GM23248 (cell line): ENCODE measurements at regions not wholly inside any gene's neighbourhood (a gene's known extent, or its start where the extent isn't known, plus 50 kb on each side); places are given as distances from the start of the nearest gene placed in this dataset.

Experiments
- DNase-seq: peaks from one replicate; pipeline ENCODE4 v3.0.0-alpha.2; 2015
- H2AFZ ChIP-seq: fragments of 200-600 bp; sonication (generic); 2 replicates; pipeline ENCODE4 v1.6.1; 2016; ENCODE audit warnings: antibody characterized with exemption
- H3F3A ChIP-seq: fragments of 200-600 bp; sonication (generic); 2 replicates; pipeline ENCODE4 v1.6.1; 2016; ENCODE audit warnings: mild to moderate bottlenecking, antibody characterized with exemption, mixed run types; ENCODE audit not compliant: insufficient read depth
- H3K27ac ChIP-seq: fragments of 200-600 bp; sonication (generic); 2 replicates; pipeline ENCODE4 v1.5.1; 2016; ENCODE audit warnings: mild to moderate bottlenecking
- H3K27me3 ChIP-seq: fragments of 200-600 bp; sonication (generic); replicated peaks from 2 replicates; pipeline ENCODE4 v1.6.1; 2016; ENCODE audit warnings: mild to moderate bottlenecking; ENCODE audit not compliant: insufficient read depth
- H3K36me3 ChIP-seq: fragments of 200-600 bp; sonication (generic); 2 replicates; pipeline ENCODE4 v1.6.1; 2016; ENCODE audit warnings: low read depth, mild to moderate bottlenecking
- H3K4me1 ChIP-seq: fragments of 200-600 bp; sonication (generic); 2 replicates; pipeline ENCODE4 v1.6.1; 2016; ENCODE audit warnings: mild to moderate bottlenecking; ENCODE audit not compliant: insufficient read depth
- H3K4me2 ChIP-seq: fragments of 200-600 bp; sonication (generic); one replicate; pipeline ENCODE4 v1.6.1; 2016; ENCODE audit warnings: mild to moderate bottlenecking; ENCODE audit not compliant: unreplicated experiment
- H3K4me3 ChIP-seq: fragments of 200-600 bp; sonication (generic); 2 replicates; pipeline ENCODE4 v1.5.1; 2016; ENCODE audit warnings: mild to moderate bottlenecking
- H3K79me2 ChIP-seq: fragments of 200-600 bp; sonication (generic); 2 replicates; pipeline ENCODE4 v1.6.1; 2016; ENCODE audit warnings: mild to moderate bottlenecking; ENCODE audit not compliant: insufficient read depth
- H3K9ac ChIP-seq: fragments of 200-600 bp; sonication (generic); 2 replicates; pipeline ENCODE4 v1.6.1; 2016; ENCODE audit warnings: mild to moderate bottlenecking
- H3K9me2 ChIP-seq: fragments of 200-600 bp; sonication (generic); 2 replicates; pipeline ENCODE4 v1.6.1; 2016; ENCODE audit warnings: mixed run types, mild to moderate bottlenecking, moderate library complexity; ENCODE audit not compliant: insufficient read depth
- H3K9me3 ChIP-seq: fragments of 200-600 bp; sonication (generic); one replicate; pipeline ENCODE4 v1.6.1; 2017; ENCODE audit warnings: low read depth
- H4K20me1 ChIP-seq: fragments of 200-600 bp; sonication (generic); 2 replicates; pipeline ENCODE4 v1.6.0; 2016; ENCODE audit not compliant: insufficient read depth
- EZH2 ChIP-seq: fragments of 200-600 bp; sonication (generic); IDR thresholded peaks from 2 replicates; pipeline ENCODE4 v1.6.1; 2018; ENCODE audit warnings: antibody characterized with exemption, mild to moderate bottlenecking; ENCODE audit not compliant: insufficient read depth, poor library complexity, severe bottlenecking
- EZH2phosphoT487 ChIP-seq: fragments of 200-600 bp; sonication (generic); IDR thresholded peaks from 2 replicates; pipeline ENCODE4 v1.6.1; 2018; ENCODE audit warnings: antibody characterized with exemption, moderate library complexity, mild to moderate bottlenecking, low read depth; ENCODE audit not compliant: insufficient read depth
- WGBS, 2 experiments: methylation state at CpG; one replicate each; pipeline ENCODE4 v1.1.6; 2015 to 2017; ENCODE audit warnings: low lambda C conversion rate in 2 of 2, low coverage in 1 of 2; ENCODE audit errors: missing lambda C conversion rate in 2 of 2; 5-methylcytosine and 5-hydroxymethylcytosine counted together
- in situ Hi-C: fragments of 300-500 bp; cut with MboI; formaldehyde crosslinking; loops from 2 replicates; pipeline ENCODE4 v1.15.0; 2020

DNA sequence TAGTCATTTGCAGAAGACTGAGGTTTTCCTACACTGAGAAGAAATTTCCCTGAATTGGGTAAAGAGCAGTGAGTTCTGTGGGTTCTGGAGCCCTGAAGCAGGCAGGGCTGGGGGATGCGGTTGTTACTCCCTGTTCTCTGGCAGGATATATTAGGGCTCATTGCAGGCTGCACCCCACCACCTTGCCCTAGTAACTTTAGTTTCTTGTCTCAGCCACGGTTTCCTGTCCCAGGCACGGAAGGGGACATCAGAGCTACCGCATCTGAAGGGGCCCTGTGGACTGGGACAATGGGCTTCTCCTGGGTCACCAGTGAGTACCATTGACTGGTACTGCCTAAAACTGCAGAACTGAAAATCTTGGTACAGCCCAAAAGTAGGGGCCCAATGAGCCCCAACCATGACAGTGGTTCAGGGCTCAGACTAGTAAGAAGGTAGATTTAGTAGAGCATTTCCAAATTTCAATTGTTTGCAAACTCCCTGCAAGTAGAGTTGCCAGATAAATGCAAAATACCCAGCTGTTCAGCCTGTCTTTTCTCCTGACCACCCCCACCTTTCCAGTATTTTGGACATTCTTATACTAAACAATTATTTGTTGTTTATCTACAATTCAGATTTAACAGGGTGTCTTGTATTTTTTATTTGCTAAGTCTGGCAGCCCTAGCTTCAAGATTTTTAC is 54.5 kb upstream of the EYA2 start:
- Histone ChIP-seq H3K4me2 (no peak overlapping the region), H3K4me1 (peaks cover 6% of the 10 kb centered on the region; the same call in 1 of the 2 replicates), H3K79me2 (no peaks in the 10 kb centered on the region), H3K9me3 (no peaks in the 10 kb centered on the region), H3K27ac (no peak overlapping the region), H3K36me3 (no peaks in the 10 kb centered on the region), H3K9ac (no peak overlapping the region), H3K4me3 (no peak overlapping the region), H3F3A (no peaks in the 10 kb centered on the region), H3K9me2 (no peaks in the 10 kb centered on the region), H3K27me3 (no peaks in the 10 kb centered on the region), H4K20me1 (no peaks in the 10 kb centered on the region), H2AFZ (no peak overlapping the region)
- no peak for TF ChIP-seq EZH2
- no peak for TF ChIP-seq EZH2phosphoT487
- no peak for DNase-seq
- in situ Hi-C loops, result no loop called here
- 71 to 85% methylated on average over 4 of the region's 4 CpGs for WGBS, 2 experiments
